Mammary epithelial cell (primary cell): ENCODE measurements at regions not wholly inside any gene's neighbourhood (a gene's known extent, or its start where the extent isn't known, plus 50 kb on each side); places are given as distances from the start of the nearest gene placed in this dataset.
"Not testable (repeated sequence)": the region's sequence is repeated elsewhere in the genome, so short reads cannot be mapped to it uniquely, and the experiment has no call there.

Experiments
- CTCF ChIP-seq, 2 donors: IDR thresholded peaks in 1 of 2; conservative IDR thresholded peaks in 1 of 2; 2 replicates each; pipeline ENCODE4 v1.5.1; 2011 to 2012; ENCODE audit warnings: inconsistent platforms in 2 of 2, low read length in 2 of 2, mild to moderate bottlenecking in 2 of 2, control low read depth in 1 of 2, low read depth in 1 of 2; ENCODE audit not compliant: insufficient read depth in 1 of 2; ENCODE audit errors: extremely low read depth in 1 of 2
- EZH2 ChIP-seq: IDR thresholded peaks from 2 replicates; pipeline ENCODE4 v1.6.1; 2012; ENCODE audit warnings: low read length, inconsistent platforms, borderline replicate concordance

GRCh38 chr1:238902752-238903151, 483.6 kb upstream of the CHRM3 start:
- not testable (repeated sequence) for TF ChIP-seq EZH2; CTCF (conservative IDR thresholded peaks at IDR 0.05 in 1 of 2, IDR thresholded peaks at IDR 0.05 in 1 of 2; ENCODE audit: extremely low read depth in 1 of 2, insufficient read depth in 1 of 2, low read depth in 1 of 2, low read length in 2 of 2)
